NB4 (cell line): ENCODE measurements at regions not wholly inside any gene's neighbourhood (a gene's known extent, or its start where the extent isn't known, plus 50 kb on each side); places are given as distances from the start of the nearest gene placed in this dataset.
A peak's percentile ranks its signal among the peaks of the same experiment; 100 is the strongest.

Experiments used
- DNase-seq: peaks from one replicate; pipeline ENCODE4 v3.0.0; 2010; ENCODE audit warnings: low read depth
- H3K4me3 ChIP-seq: one replicate; pipeline ENCODE4 v1.5.1; 2011; ENCODE audit warnings: mild to moderate bottlenecking, low read depth, low read length, moderate library complexity
- CTCF ChIP-seq: IDR thresholded peaks from one replicate; pipeline ENCODE4 v1.5.1; 2012; ENCODE audit warnings: low read depth, low read length
- MAX ChIP-seq: IDR thresholded peaks from 2 replicates; pipeline ENCODE4 v1.6.1; 2011; ENCODE audit warnings: low read depth, low read length
- MYC ChIP-seq: IDR thresholded peaks from 2 replicates; pipeline ENCODE4 v1.6.1; 2011; ENCODE audit warnings: low read depth, low read length
- POLR2A ChIP-seq: IDR thresholded peaks from 2 replicates; pipeline ENCODE4 v1.6.1; 2011; ENCODE audit warnings: mild to moderate bottlenecking; ENCODE audit not compliant: insufficient read length; ENCODE audit errors: extremely low read depth

- H3K4me3 ChIP-seq: no peak overlapping the region
- TF ChIP-seq MAX: no peak
- no peak for TF ChIP-seq POLR2A
- no peak for TF ChIP-seq MYC
- no peak for TF ChIP-seq CTCF
- no peak for DNase-seq
Measured at GRCh38 chr7:125358551-125359167, 429.0 kb upstream of the POT1 start.

GRCh38 chr7:125357676-125358455 is 428.2 kb upstream of the POT1 start:
- peak; percentile 21 for DNase-seq
- TF ChIP-seq MAX: no peak
- no peak for TF ChIP-seq CTCF
- TF ChIP-seq MYC: no peak
- no peak for TF ChIP-seq POLR2A
- H3K4me3 ChIP-seq: no peak overlapping the region

- DNase-seq: peak; percentile 93
- TF ChIP-seq CTCF: no peak
- TF ChIP-seq MAX: 0 out of 2 replicates have a peak, but pooled peaks have one; percentile 41
- TF ChIP-seq POLR2A: no peak
Measured at GRCh38 chr7:125355899-125356298, 426.3 kb upstream of the POT1 start.

GRCh38 chr7:125347269-125347668 is 417.6 kb upstream of the POT1 start:
- H3K4me3 ChIP-seq: no peak overlapping the region
- TF ChIP-seq POLR2A: no peak
- TF ChIP-seq MYC: no peak
- no peak for TF ChIP-seq MAX
- TF ChIP-seq CTCF: no peak
- no peak for DNase-seq

More at GRCh38 chr7:125355899-125356298, 426.3 kb upstream of the POT1 start:
- H3K4me3 ChIP-seq: no peak overlapping the region

GRCh38 chr7:125338110-125338509 is 408.5 kb upstream of the POT1 start:
- no peak overlapping the region for H3K4me3 ChIP-seq
- TF ChIP-seq POLR2A: no peak
- TF ChIP-seq CTCF: no peak
- no peak for TF ChIP-seq MYC
- TF ChIP-seq MAX: no peak
- DNase-seq: no peak
